Thyroid gland (tissue), 4 donors: ENCODE measurements at regions not wholly inside any gene's neighbourhood (a gene's known extent, or its start where the extent isn't known, plus 50 kb on each side); places are given as distances from the start of the nearest gene placed in this dataset.

Source experiments
- CTCF ChIP-seq, 6 experiments: fragments of 200-600 bp in 3 of 6; fragments of 450-650 bp in 3 of 6; sonication (generic) in 3 of 6; IDR thresholded peaks; one replicate each; pipeline ENCODE4 v1.5.1; 2016 to 2019; ENCODE audit warnings: antibody characterized with exemption in 6 of 6, mild to moderate bottlenecking in 2 of 6, inconsistent platforms in 1 of 6, moderate library complexity in 1 of 6
- POLR2A ChIP-seq, 2 donors: fragments of 450-650 bp; IDR thresholded peaks; one replicate each; pipeline ENCODE4 v1.6.1; 2017; ENCODE audit warnings: antibody characterized with exemption in 2 of 2, mild to moderate bottlenecking in 2 of 2, moderate library complexity in 1 of 2

- no peak for TF ChIP-seq CTCF (IDR thresholded peaks at IDR 0.05)
- no peak for TF ChIP-seq POLR2A (IDR thresholded peaks at IDR 0.05)
Observed at GRCh38 chr6:3659748-3660147, 91.8 kb downstream of the PXDC1 start.
